Panc1 (cell line): ENCODE measurements at regions not wholly inside any gene's neighbourhood (a gene's known extent, or its start where the extent isn't known, plus 50 kb on each side); places are given as distances from the start of the nearest gene placed in this dataset.

Source experiments
- ATAC-seq: fragments of 200-7000 bp; cut with Tn5 transposase; 2 replicates; pipeline ENCODE4 v1.9.1; 2020; ENCODE audit warnings: mild to moderate bottlenecking, moderate library complexity
- BruUV-seq: library from RNA; stranded (reverse); fragments of 400-500 nt; replicated peaks from 2 replicates; lab custom pipeline; 2021; lab: Mats Ljungman, UMichigan
- CTCF ChIA-PET: fragments of 300-600 bp; sonication (Branson Sonifier 250); formaldehyde crosslinking; loops from one replicate; lab custom pipeline; 2022; ENCODE audit warnings: antibody characterized with exemption; lab: Charles Lee
- POLR2A ChIA-PET: fragments of 300-600 bp; sonication (Branson Sonifier 250); formaldehyde crosslinking; loops from one replicate; lab custom pipeline; 2022; ENCODE audit warnings: antibody characterized with exemption; lab: Charles Lee
- DNase-seq: peaks from one replicate; pipeline ENCODE4 v3.0.0-alpha.2; 2010; ENCODE audit warnings: low read depth, low spot score
- H3K27ac ChIP-seq: 2 replicates; pipeline ENCODE4 v1.5.1; 2011; ENCODE audit warnings: mild to moderate bottlenecking, low read length, inconsistent platforms
- H3K27me3 ChIP-seq: fragments of 200-500 bp; sonication (Bioruptor generic); 2 replicates; pipeline ENCODE4 v1.6.0; 2014; ENCODE audit warnings: low read length, inconsistent platforms; ENCODE audit not compliant: control insufficient read depth, insufficient read depth
- H3K36me3 ChIP-seq: fragments of 200-500 bp; sonication (Bioruptor generic); 2 replicates; pipeline ENCODE4 v1.5.1; 2014; ENCODE audit warnings: inconsistent platforms, mild to moderate bottlenecking, low read length, moderate library complexity; ENCODE audit not compliant: control insufficient read depth, insufficient read depth
- H3K4me1 ChIP-seq: 2 replicates; pipeline ENCODE4 v1.5.1; 2011; ENCODE audit warnings: inconsistent platforms, mild to moderate bottlenecking, low read length, moderate library complexity; ENCODE audit not compliant: control insufficient read depth, insufficient read depth
- H3K4me3 ChIP-seq, 2 experiments: 2 replicates each; pipeline ENCODE4 v1.5.1; 2011 to 2012; ENCODE audit warnings: low read depth in 2 of 2, low read length in 2 of 2, mild to moderate bottlenecking in 2 of 2, inconsistent platforms in 1 of 2, moderate library complexity in 1 of 2
- H3K9me3 ChIP-seq: fragments of 200-500 bp; sonication (Bioruptor generic); 2 replicates; pipeline ENCODE4 v1.5.1; 2014; ENCODE audit warnings: low read depth, mild to moderate bottlenecking, inconsistent platforms, low read length, moderate library complexity; ENCODE audit not compliant: control insufficient read depth, insufficient read depth
- CTCF ChIP-seq: fragments of 450-650 bp; IDR thresholded peaks from 2 replicates; pipeline ENCODE4 v1.5.1; 2017; ENCODE audit warnings: mild to moderate bottlenecking
- POLR2AphosphoS5 ChIP-seq: IDR thresholded peaks from 2 replicates; pipeline ENCODE4 v1.6.1; 2012; ENCODE audit warnings: mild to moderate bottlenecking, low read depth, low read length, moderate library complexity
- REST ChIP-seq, 2 experiments: IDR thresholded peaks; 2 replicates each; pipeline ENCODE4 v1.6.1; 2011 to 2012; ENCODE audit warnings: low read depth in 2 of 2, control low read depth in 1 of 2, low read length in 1 of 2, mild to moderate bottlenecking in 1 of 2, moderate library complexity in 1 of 2; ENCODE audit not compliant: insufficient read depth in 1 of 2
- SIN3A ChIP-seq: IDR thresholded peaks from 2 replicates; pipeline ENCODE4 v1.6.1; 2012; ENCODE audit warnings: low read depth, mild to moderate bottlenecking, low read length, moderate library complexity, borderline replicate concordance; ENCODE audit not compliant: insufficient read depth
- TCF7L2 ChIP-seq: IDR thresholded peaks from 2 replicates; pipeline ENCODE4 v1.6.1; 2011; ENCODE audit warnings: mild to moderate bottlenecking, low read depth, low read length, inconsistent platforms
- in situ Hi-C: cut with HindIII; loops from 2 replicates; pipeline ENCODE4 v1.10.0; 2016; ENCODE audit warnings: low sequenced_read_pairs, low pct_unique_long_range_greater_than_20kb
- intact Hi-C: fragments of 100-400 bp; cut with micrococcal nuclease; formaldehyde crosslinking; loops from one replicate; pipeline ENCODE4 v1.10.0; 2022; ENCODE audit not compliant: unreplicated experiment

GRCh38 chr13:107456431-107456830 lies 758.9 kb downstream of the LIG4 start:
- intact Hi-C loops (no loop called here), in situ Hi-C loops (no loop called here)
- DNase-seq (no peak), ATAC-seq (no peak)
- no peak overlapping the region for H3K4me3 ChIP-seq
- BruUV-seq, result no TSS peak
- H3K27ac ChIP-seq, result no peak overlapping the region
- H3K36me3 ChIP-seq, result no peaks in the 10 kb centered on the region
- H3K27me3 ChIP-seq, result no peaks in the 10 kb centered on the region
- POLR2A ChIA-PET, result no interaction called here
- TF ChIP-seq CTCF (no peak), POLR2AphosphoS5 (no peak), SIN3A (no peak), TCF7L2 (no peak), REST (IDR thresholded peaks at IDR 0.05; ENCODE audit: insufficient read depth in 1 of 2, low read depth in 2 of 2, low read length in 1 of 2) (no peak)
- no peaks in the 10 kb centered on the region for H3K4me1 ChIP-seq
- CTCF ChIA-PET, result no interaction called here
- no peaks in the 10 kb centered on the region for H3K9me3 ChIP-seq

GRCh38 chr13:107452833-107453232 lies 762.5 kb downstream of the LIG4 start:
- no peak overlapping the region for H3K27ac ChIP-seq
- TF ChIP-seq CTCF (no peak), REST (IDR thresholded peaks at IDR 0.05; ENCODE audit: insufficient read depth in 1 of 2, low read depth in 2 of 2, low read length in 1 of 2) (no peak), SIN3A (no peak), TCF7L2 (no peak), POLR2AphosphoS5 (no peak)
- in situ Hi-C loops, result no loop called here

More at GRCh38 chr13:107452833-107453232, 762.5 kb downstream of the LIG4 start:
- Histone ChIP-seq H3K36me3 (no peaks in the 10 kb centered on the region), H3K9me3 (no peaks in the 10 kb centered on the region), H3K4me3 (no peak overlapping the region), H3K27me3 (no peaks in the 10 kb centered on the region), H3K4me1 (no peaks in the 10 kb centered on the region)
- DNase-seq, result no peak
- POLR2A ChIA-PET, result no interaction called here
- intact Hi-C loops, result no loop called here
- no peak for ATAC-seq
- CTCF ChIA-PET, result interaction anchor here (0.7 kb wide), 1 partner anchor 360 kb away, joined by 4 read pairs; no protein-coding TSS in a partner anchor
- BruUV-seq, result no TSS peak
